ENCODE measurements at regions not wholly inside any gene's neighbourhood (a gene's known extent, or its start where the extent isn't known, plus 50 kb on each side); places are given as distances from the start of the nearest gene placed in this dataset.

DNA sequence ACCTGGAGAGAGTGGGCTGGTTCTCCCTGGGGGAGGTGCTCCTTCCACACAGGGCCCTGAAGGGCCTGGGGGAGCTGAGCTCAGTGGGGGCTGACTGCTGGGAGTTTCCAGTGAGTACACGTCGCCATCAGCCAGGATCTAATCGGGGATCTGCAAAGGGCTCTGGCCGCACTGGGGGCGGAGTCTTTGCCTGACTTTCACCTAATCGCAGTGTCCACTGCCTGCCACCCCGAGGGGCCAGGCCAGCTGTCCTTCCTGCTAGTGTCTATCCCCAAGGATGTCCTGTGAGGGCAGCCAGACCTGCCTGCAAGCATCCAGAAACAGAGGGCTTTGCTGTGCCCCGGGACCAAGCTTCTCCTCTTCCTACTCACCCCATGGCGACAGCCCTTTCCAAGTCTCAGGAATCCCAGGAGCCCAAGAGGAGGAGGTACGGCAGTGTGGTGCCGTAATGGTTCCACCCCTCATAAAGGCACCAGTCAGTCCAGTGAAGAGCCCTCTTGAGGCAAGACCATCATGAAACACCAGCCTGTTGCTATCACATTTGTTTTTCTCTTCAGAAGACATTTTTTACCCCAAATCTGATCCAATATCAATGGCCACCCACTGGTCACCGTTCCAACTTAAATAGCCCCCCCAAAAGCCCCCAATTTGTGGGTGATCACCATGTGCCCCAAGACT lies 243.1 kb upstream of the ECI2 start:
- H3K4me3 ChIP-seq (ENCODE audit: low read depth, low read length), result no peak overlapping the region
- peak overlapping the region; percentile 36 for H3K18ac ChIP-seq (ENCODE audit: low read length)
- H2AFZ ChIP-seq (ENCODE audit: insufficient read depth, low read length, poor library complexity), result no peak overlapping the region
- no peak overlapping the region for H3K4me2 ChIP-seq (ENCODE audit: low read length)
- H4K8ac ChIP-seq (ENCODE audit: low read depth, low read length), result peak overlapping the region; percentile 7
- H3K14ac ChIP-seq (ENCODE audit: low read length), result peak overlapping the region; percentile 68
- no CpG with 5 or more reads among the region's 12 CpGs for WGBS (ENCODE audit: extremely low coverage, insufficient coverage, insufficient read length)
- H3K79me2 ChIP-seq (ENCODE audit: control insufficient read depth, insufficient read depth, low read length, poor library complexity), result no peaks in the 10 kb centered on the region
- DNase-seq, result no peak
- peaks cover 5 to 11% of the 10 kb centered on the region in 2 experiments for H3K4me1 ChIP-seq (ENCODE audit: control insufficient read depth in 1 of 2, insufficient read depth in 2 of 2, low read length in 2 of 2)
- no peak overlapping the region for H2AK5ac ChIP-seq (ENCODE audit: low read length)
- no peaks in the 10 kb centered on the region for H3K27me3 ChIP-seq (ENCODE audit: insufficient read depth, low read length)
- H2BK12ac ChIP-seq (ENCODE audit: low read length), result peak overlapping the region; percentile 91
- no peak overlapping the region for H3K27ac ChIP-seq (ENCODE audit: low read depth, low read length)
- H4K91ac ChIP-seq (ENCODE audit: low read depth, low read length), result peak overlapping the region; percentile 64
- H4K12ac ChIP-seq (ENCODE audit: low read depth, low read length), result no peak overlapping the region
- no peak overlapping the region for H3K4ac ChIP-seq (ENCODE audit: low read depth, low read length)
- peaks cover 6% of the 10 kb centered on the region for H3K9me3 ChIP-seq (ENCODE audit: insufficient read depth, low read depth, low read length)
- peak overlapping the region; percentile 34 for H2BK120ac ChIP-seq (ENCODE audit: insufficient read depth, low read length, poor library complexity)
- no peak overlapping the region for H3K9ac ChIP-seq (ENCODE audit: low read length)
- H2BK5ac ChIP-seq (ENCODE audit: low read depth, low read length, poor library complexity), result no peak overlapping the region
- H3K79me1 ChIP-seq (ENCODE audit: low read length), result peaks cover 18% of the 10 kb centered on the region
- H3K36me3 ChIP-seq (ENCODE audit: control insufficient read depth in 1 of 2, insufficient read depth in 2 of 2, low read length in 2 of 2), result no peaks in the 10 kb centered on the region
- no peak overlapping the region for H3K23ac ChIP-seq (ENCODE audit: low read length)

DNA sequence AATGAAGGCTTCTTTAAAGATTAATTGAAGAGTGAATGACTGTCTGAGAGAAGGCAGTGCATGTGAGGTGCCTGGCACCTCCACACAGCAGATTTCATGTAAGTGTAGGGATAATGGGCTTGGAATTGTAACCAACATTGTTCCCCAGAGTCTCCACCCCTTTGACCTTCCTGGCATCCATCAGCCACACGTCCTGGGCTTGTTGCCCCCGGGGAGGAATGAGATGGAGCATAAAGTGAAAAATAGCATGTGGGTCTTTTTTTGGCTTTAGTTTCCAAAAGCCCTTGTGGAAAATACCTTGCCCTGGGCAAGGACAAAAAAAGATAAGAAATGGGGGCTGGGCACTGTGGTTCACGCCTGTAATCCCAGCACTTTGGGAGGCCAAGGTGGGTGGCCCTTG lies 242.2 kb upstream of the ECI2 start:
- Histone ChIP-seq H3K79me1 (ENCODE audit: low read length) (peaks cover 18% of the 10 kb centered on the region), H3K4ac (ENCODE audit: low read depth, low read length) (no peak overlapping the region), H3K23ac (ENCODE audit: low read length) (no peak overlapping the region), H2AK5ac (ENCODE audit: low read length) (no peak overlapping the region), H3K9me3 (ENCODE audit: insufficient read depth, low read depth, low read length) (peaks cover 2% of the 10 kb centered on the region), H3K4me2 (ENCODE audit: low read length) (no peak overlapping the region), H3K9ac (ENCODE audit: low read length) (no peak overlapping the region), H4K8ac (ENCODE audit: low read depth, low read length) (no peak overlapping the region), H3K36me3 (ENCODE audit: control insufficient read depth in 1 of 2, insufficient read depth in 2 of 2, low read length in 2 of 2) (no peaks in the 10 kb centered on the region), H3K4me1 (ENCODE audit: control insufficient read depth in 1 of 2, insufficient read depth in 2 of 2, low read length in 2 of 2) (peaks cover 5 to 11% of the 10 kb centered on the region in 2 experiments), H3K14ac (ENCODE audit: low read length) (no peak overlapping the region), H2BK12ac (ENCODE audit: low read length) (no peak overlapping the region), H3K4me3 (ENCODE audit: low read depth, low read length) (no peak overlapping the region), H3K79me2 (ENCODE audit: control insufficient read depth, insufficient read depth, low read length, poor library complexity) (no peaks in the 10 kb centered on the region), H3K27me3 (ENCODE audit: insufficient read depth, low read length) (no peaks in the 10 kb centered on the region), H3K27ac (ENCODE audit: low read depth, low read length) (no peak overlapping the region), H4K12ac (ENCODE audit: low read depth, low read length) (no peak overlapping the region), H4K91ac (ENCODE audit: low read depth, low read length) (no peak overlapping the region), H2AFZ (ENCODE audit: insufficient read depth, low read length, poor library complexity) (no peak overlapping the region), H3K18ac (ENCODE audit: low read length) (no peak overlapping the region), H2BK5ac (ENCODE audit: low read depth, low read length, poor library complexity) (no peak overlapping the region), H2BK120ac (ENCODE audit: insufficient read depth, low read length, poor library complexity) (no peak overlapping the region)
- peak; percentile 34 to 70 for DNase-seq
- WGBS (ENCODE audit: extremely low coverage, insufficient coverage, insufficient read length), result no CpG with 5 or more reads among the region's 3 CpGs

DNA sequence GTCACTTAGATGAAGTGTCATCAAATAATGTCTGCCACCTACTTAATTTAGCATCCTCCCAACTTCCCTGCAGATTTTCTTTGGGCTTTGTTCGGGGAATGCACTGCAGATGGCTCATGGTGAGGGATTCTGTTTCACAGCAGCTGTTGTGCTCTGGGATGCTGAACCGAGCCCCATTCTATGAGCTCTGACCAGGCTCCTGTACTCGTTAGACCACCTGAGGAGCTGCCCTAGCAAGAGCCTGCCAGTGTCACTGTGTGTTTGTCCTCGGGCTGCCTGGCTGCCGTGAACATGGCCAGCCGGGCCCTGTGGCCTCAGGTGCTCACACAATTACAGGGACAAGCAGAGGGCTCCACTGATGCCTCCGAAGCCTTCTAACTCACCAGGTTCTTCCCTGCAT lies 238.8 kb upstream of the ECI2 start:
- no peak overlapping the region for H2BK12ac ChIP-seq (ENCODE audit: low read length)
- peaks cover 12 to 15% of the 10 kb centered on the region in 2 experiments for H3K4me1 ChIP-seq (ENCODE audit: control insufficient read depth in 1 of 2, insufficient read depth in 2 of 2, low read length in 2 of 2)
- no peaks in the 10 kb centered on the region for H3K79me2 ChIP-seq (ENCODE audit: control insufficient read depth, insufficient read depth, low read length, poor library complexity)
- no peak overlapping the region for H2AK5ac ChIP-seq (ENCODE audit: low read length)
- H3K27me3 ChIP-seq (ENCODE audit: insufficient read depth, low read length), result no peaks in the 10 kb centered on the region
- H2BK5ac ChIP-seq (ENCODE audit: low read depth, low read length, poor library complexity), result no peak overlapping the region
- no peak overlapping the region for H4K8ac ChIP-seq (ENCODE audit: low read depth, low read length)
- H3K18ac ChIP-seq (ENCODE audit: low read length), result no peak overlapping the region
- no peak overlapping the region for H4K12ac ChIP-seq (ENCODE audit: low read depth, low read length)
- no peaks in the 10 kb centered on the region for H3K36me3 ChIP-seq (ENCODE audit: control insufficient read depth in 1 of 2, insufficient read depth in 2 of 2, low read length in 2 of 2)
- no peak overlapping the region for H3K4me2 ChIP-seq (ENCODE audit: low read length)
- H3K14ac ChIP-seq (ENCODE audit: low read length), result no peak overlapping the region
- DNase-seq, result no peak
- H3K27ac ChIP-seq (ENCODE audit: low read depth, low read length), result no peak overlapping the region
- no peak overlapping the region for H4K91ac ChIP-seq (ENCODE audit: low read depth, low read length)
- H3K9me3 ChIP-seq (ENCODE audit: insufficient read depth, low read depth, low read length), result no peaks in the 10 kb centered on the region
- no peak overlapping the region for H3K9ac ChIP-seq (ENCODE audit: low read length)
- H3K79me1 ChIP-seq (ENCODE audit: low read length), result peaks cover 21% of the 10 kb centered on the region
- no peak overlapping the region for H2BK120ac ChIP-seq (ENCODE audit: insufficient read depth, low read length, poor library complexity)
- H3K4me3 ChIP-seq (ENCODE audit: low read depth, low read length), result no peak overlapping the region
- WGBS (ENCODE audit: extremely low coverage, insufficient coverage, insufficient read length), result no CpG with 5 or more reads among the region's 7 CpGs
- H2AFZ ChIP-seq (ENCODE audit: insufficient read depth, low read length, poor library complexity), result peak overlapping the region; percentile 35
- H3K23ac ChIP-seq (ENCODE audit: low read length), result no peak overlapping the region
- no peak overlapping the region for H3K4ac ChIP-seq (ENCODE audit: low read depth, low read length)

DNA sequence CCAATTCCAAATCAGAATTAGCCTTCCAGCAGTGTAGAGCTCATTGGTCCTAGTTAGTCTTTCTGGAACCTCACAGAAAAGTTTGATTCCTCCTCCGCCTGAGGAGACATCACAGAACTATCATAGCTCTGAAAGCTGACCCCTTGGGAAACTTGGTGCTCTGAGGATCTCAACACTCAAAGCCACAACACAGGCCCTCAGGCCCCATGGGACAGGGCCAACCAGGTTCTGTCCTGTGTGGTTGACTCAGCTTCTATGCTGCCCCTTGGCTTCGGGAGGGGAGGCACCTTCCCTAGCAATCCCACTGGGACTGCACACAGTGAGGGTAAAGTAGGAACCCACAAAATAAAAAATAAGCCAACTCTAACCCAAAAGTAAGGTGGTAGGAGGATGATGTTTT lies 237.5 kb upstream of the ECI2 start:
- Histone ChIP-seq H2BK120ac (ENCODE audit: insufficient read depth, low read length, poor library complexity) (no peak overlapping the region), H2AK5ac (ENCODE audit: low read length) (no peak overlapping the region), H2BK12ac (ENCODE audit: low read length) (no peak overlapping the region), H3K4me1 (ENCODE audit: control insufficient read depth in 1 of 2, insufficient read depth in 2 of 2, low read length in 2 of 2) (peaks cover 12 to 15% of the 10 kb centered on the region in 2 experiments), H3K4me2 (ENCODE audit: low read length) (no peak overlapping the region), H4K8ac (ENCODE audit: low read depth, low read length) (no peak overlapping the region), H3K9ac (ENCODE audit: low read length) (no peak overlapping the region), H2AFZ (ENCODE audit: insufficient read depth, low read length, poor library complexity) (no peak overlapping the region), H3K18ac (ENCODE audit: low read length) (no peak overlapping the region), H3K27me3 (ENCODE audit: insufficient read depth, low read length) (no peaks in the 10 kb centered on the region), H3K4ac (ENCODE audit: low read depth, low read length) (no peak overlapping the region), H3K4me3 (ENCODE audit: low read depth, low read length) (no peak overlapping the region), H2BK5ac (ENCODE audit: low read depth, low read length, poor library complexity) (no peak overlapping the region), H3K79me1 (ENCODE audit: low read length) (peaks cover 14% of the 10 kb centered on the region), H3K14ac (ENCODE audit: low read length) (no peak overlapping the region), H4K12ac (ENCODE audit: low read depth, low read length) (no peak overlapping the region), H3K79me2 (ENCODE audit: control insufficient read depth, insufficient read depth, low read length, poor library complexity) (no peaks in the 10 kb centered on the region), H4K91ac (ENCODE audit: low read depth, low read length) (no peak overlapping the region), H3K27ac (ENCODE audit: low read depth, low read length) (no peak overlapping the region), H3K23ac (ENCODE audit: low read length) (no peak overlapping the region), H3K9me3 (ENCODE audit: insufficient read depth, low read depth, low read length) (no peaks in the 10 kb centered on the region), H3K36me3 (ENCODE audit: control insufficient read depth in 1 of 2, insufficient read depth in 2 of 2, low read length in 2 of 2) (no peaks in the 10 kb centered on the region)
- DNase-seq, result no peak
- no CpG with 5 or more reads among the region's 2 CpGs for WGBS (ENCODE audit: extremely low coverage, insufficient coverage, insufficient read length)
